K562 (cell line): ENCODE measurements at regions not wholly inside any gene's neighbourhood (a gene's known extent, or its start where the extent isn't known, plus 50 kb on each side); places are given as distances from the start of the nearest gene placed in this dataset.

Experiments
- ATAC-seq: fragments of 200-7000 bp; cut with Tn5 transposase; 3 replicates; pipeline ENCODE4 v1.9.1; 2020; ENCODE audit warnings: moderate library complexity
- BruUV-seq: library from RNA; stranded (reverse); fragments of 400-500 nt; replicated peaks from 2 replicates; lab custom pipeline; 2021; lab: Mats Ljungman, UMichigan
- CTCF ChIA-PET: fragments of 300-600 bp; formaldehyde crosslinking; extraction: SDS; loops from one replicate; lab custom pipeline; 2021; ENCODE audit warnings: low intra/inter-chr PET ratio; lab: Yijun Ruan, JAX
- POLR2A ChIA-PET: fragments of 300-600, 350-650 bp; sonication (Branson Sonifier 250); formaldehyde crosslinking; extraction: SDS; loops from one replicate; lab custom pipeline; 2021; ENCODE audit warnings: antibody characterized with exemption, inconsistent platforms; lab: Yijun Ruan, JAX
- DNase-seq, 4 experiments: peaks; one replicate each; pipeline versions ENCODE4 v3.0.0 to v3.0.0-alpha.2; 2011 to 2018; ENCODE audit warnings: low spot score in 3 of 4, mixed read lengths in 3 of 4; ENCODE audit errors: extremely low read depth in 1 of 4
- FAIRE-seq: peaks from 2 replicates; lab custom pipeline; 2011; peaks lifted over from hg19 to GRCh38; lab: Jason Lieb, UNC
- H2AFZ ChIP-seq: 2 replicates; pipeline ENCODE4 v1.6.0; 2011; ENCODE audit warnings: low read depth, low read length, control low read depth, inconsistent platforms
- H3K27ac ChIP-seq: fragments of 200-600 bp; 3 replicates; pipeline ENCODE4 v1.8.0; 2011; ENCODE audit warnings: low read depth, mild to moderate bottlenecking, control low read depth, inconsistent platforms, low read length, moderate library complexity, mixed read lengths; ENCODE audit errors: extremely low read depth
- H3K27me3 ChIP-seq, 2 experiments: fragments of 300-600 bp in 1 of 2; 2 replicates in 1 of 2; 3 replicates in 1 of 2; pipeline versions ENCODE4 v1.6.0 to v1.8.0; 2011; ENCODE audit warnings: inconsistent platforms in 2 of 2, low read length in 2 of 2, mild to moderate bottlenecking in 1 of 2, mixed read lengths in 1 of 2, moderate library complexity in 1 of 2; ENCODE audit not compliant: control insufficient read depth in 2 of 2, insufficient read depth in 2 of 2
- H3K36me3 ChIP-seq: fragments of 300-600 bp; 3 replicates; pipeline ENCODE4 v1.8.0; 2011; ENCODE audit warnings: mild to moderate bottlenecking, low read length, inconsistent platforms; ENCODE audit not compliant: control insufficient read depth, insufficient read depth
- H3K4me1 ChIP-seq, 2 experiments: fragments of 200-600 bp in 1 of 2; replicated peaks in 1 of 2; 2 replicates in 1 of 2; 3 replicates in 1 of 2; pipeline versions ENCODE4 v1.5.1 to v1.8.0; 2011; ENCODE audit warnings: inconsistent platforms in 2 of 2, low read length in 2 of 2, mild to moderate bottlenecking in 1 of 2, mixed read lengths in 1 of 2, moderate library complexity in 1 of 2; ENCODE audit not compliant: control insufficient read depth in 2 of 2, insufficient read depth in 2 of 2
- H3K4me2 ChIP-seq: 2 replicates; pipeline ENCODE4 v1.6.1; 2011; ENCODE audit warnings: low read length, control low read depth, inconsistent platforms, mixed read lengths; ENCODE audit not compliant: insufficient read depth
- H3K4me3 ChIP-seq: fragments of 200-600 bp; sonication (generic), shearing (Covaris generic); 2 replicates; pipeline ENCODE4 v1.5.1; 2016; ENCODE audit warnings: control low read depth, inconsistent platforms
- H3K79me2 ChIP-seq: fragments of 200-600 bp; 3 replicates; pipeline ENCODE4 v1.8.0; 2011; ENCODE audit warnings: low read length, inconsistent platforms; ENCODE audit not compliant: control insufficient read depth, insufficient read depth
- H3K9ac ChIP-seq, 2 experiments: 2 replicates each; pipeline versions ENCODE4 v1.6.0 to v1.6.1; 2011; ENCODE audit warnings: low read depth in 2 of 2, low read length in 2 of 2, control low read depth in 1 of 2, inconsistent platforms in 1 of 2, mild to moderate bottlenecking in 1 of 2, mixed read lengths in 1 of 2; ENCODE audit not compliant: insufficient read depth in 1 of 2
- H3K9me1 ChIP-seq: one replicate; pipeline ENCODE4 v1.6.0; 2011; ENCODE audit warnings: inconsistent platforms, mild to moderate bottlenecking, low read length, moderate library complexity; ENCODE audit not compliant: control insufficient read depth, insufficient read depth
- H3K9me3 ChIP-seq: replicated peaks from 2 replicates; pipeline ENCODE4 v1.5.1; 2011; ENCODE audit warnings: low read depth, low read length, inconsistent platforms; ENCODE audit not compliant: control insufficient read depth, insufficient read depth
- H4K20me1 ChIP-seq: replicated peaks from 2 replicates; pipeline ENCODE4 v1.6.1; 2011; ENCODE audit warnings: low read length, inconsistent platforms, mixed read lengths; ENCODE audit not compliant: control insufficient read depth, insufficient read depth
- BRCA1 ChIP-seq, 2 experiments: fragments of 450-650 bp in 1 of 2; sonication (generic) in 1 of 2; formaldehyde crosslinking in 1 of 2; IDR thresholded peaks; 2 replicates each; pipeline versions ENCODE4 v1.5.0 to v1.6.1; 2017 to 2020; ENCODE audit warnings: mild to moderate bottlenecking in 1 of 2, missing genetic modification reagents in 1 of 2
- PBX2 ChIP-seq, 2 experiments: IDR thresholded peaks in 1 of 2; conservative IDR thresholded peaks in 1 of 2; 2 replicates each; pipeline ENCODE4 v1.6.1; 2016; ENCODE audit warnings: low read depth in 2 of 2, mild to moderate bottlenecking in 1 of 2, missing compliant biosample characterization in 1 of 2, missing genetic modification characterization in 1 of 2, moderate library complexity in 1 of 2
- PKNOX1 ChIP-seq: fragments of 450-650 bp; IDR thresholded peaks from 2 replicates; pipeline ENCODE4 v1.6.1; 2016
- WGBS: fragments of 100-300 bp; shearing (Covaris generic); methylation state at CpG from one replicate; pipeline ENCODE4 v1.1.6; 2016; ENCODE audit warnings: low coverage, mixed read lengths; ENCODE audit not compliant: insufficient coverage; ENCODE audit errors: missing lambda C conversion rate; 5-methylcytosine and 5-hydroxymethylcytosine counted together
- in situ Hi-C: fragments of 300-500 bp; cut with MboI; formaldehyde crosslinking; loops from 4 replicates; pipeline ENCODE4 v1.15.0; 2018; ENCODE audit warnings: inconsistent platforms, mixed read lengths
- intact Hi-C: fragments of 100-400 bp; cut with micrococcal nuclease; formaldehyde crosslinking; loops from 2 replicates; pipeline ENCODE4 v1.14.2; 2022

GRCh38 chr6:15829156-15829555 lies 166.3 kb upstream of the DTNBP1 start:
- FAIRE-seq (no peak), DNase-seq (no peak), ATAC-seq (no peak)
- in situ Hi-C loops: no loop called here
- Histone ChIP-seq H3K4me3 (no peak overlapping the region), H3K9me1 (no peaks in the 10 kb centered on the region), H3K9ac (no peak overlapping the region), H3K4me1 (peaks cover 7 to 10% of the 10 kb centered on the region in 2 experiments; a peak in 3 of 5 replicates), H2AFZ (no peak overlapping the region; the same call in 1 of the 2 replicates), H3K36me3 (no peaks in the 10 kb centered on the region), H3K27ac (no peak overlapping the region), H3K9me3 (no peaks in the 10 kb centered on the region), H3K27me3 (no peaks in the 10 kb centered on the region), H3K4me2 (no peak overlapping the region), H3K79me2 (no peaks in the 10 kb centered on the region), H4K20me1 (no peaks in the 10 kb centered on the region)
- intact Hi-C loops: no loop called here
- ChIA-PET POLR2A (interaction anchor here (1.1 to 1.7 kb wide), 2 partner anchors 14 to 301 kb away, joined by 3 to 5 read pairs; no protein-coding TSS in a partner anchor), CTCF (no interaction called here)
- no TSS peak for BruUV-seq
- no peak for TF ChIP-seq PBX2 (CRISPR knock-in tag; IDR thresholded peaks at IDR 0.05; ENCODE audit: low read depth)
- peak; percentile 44; the same call in 1 of the 2 replicates for TF ChIP-seq PBX2 (tag; conservative IDR thresholded peaks at IDR 0.05; ENCODE audit: low read depth)
- peak; percentile 27; the same call in 1 of the 2 replicates for TF ChIP-seq PKNOX1
- no peak for TF ChIP-seq BRCA1 (IDR thresholded peaks at IDR 0.05)
- no peak for TF ChIP-seq BRCA1 (CRISPR knock-in tag; IDR thresholded peaks at IDR 0.05)
- WGBS: 31% methylated on average over 4 of the region's 4 CpGs
